H1 (cell line): ENCODE measurements at regions not wholly inside any gene's neighbourhood (a gene's known extent, or its start where the extent isn't known, plus 50 kb on each side); places are given as distances from the start of the nearest gene placed in this dataset.

ENCODE experiments used
- BRCA1 ChIP-seq: IDR thresholded peaks from 2 replicates; pipeline ENCODE4 v1.6.1; 2012; ENCODE audit warnings: low read depth, low read length, improper control_type of control experiment
- EP300 ChIP-seq, 2 experiments: IDR thresholded peaks; 1 replicate in 1 of 2; 2 replicates in 1 of 2; pipeline ENCODE4 v1.6.1; 2011 to 2012; ENCODE audit warnings: low read depth in 2 of 2, low read length in 2 of 2, mild to moderate bottlenecking in 2 of 2, borderline replicate concordance in 1 of 2, inconsistent platforms in 1 of 2, moderate library complexity in 1 of 2

- TF ChIP-seq BRCA1 (no peak), EP300 (IDR thresholded peaks at IDR 0.05; ENCODE audit: borderline replicate concordance in 1 of 2, low read depth in 2 of 2, low read length in 2 of 2) (no peak)
Measured at GRCh38 chr2:52931660-52932059, 835.9 kb upstream of the CHAC2 start (continued).
